Natural killer cell (primary cell): ENCODE measurements at regions not wholly inside any gene's neighbourhood (a gene's known extent, or its start where the extent isn't known, plus 50 kb on each side); places are given as distances from the start of the nearest gene placed in this dataset.

Source experiments
- ATAC-seq, 3 donors: fragments of 150-1000 bp in 2 of 3; fragments of 200-7000 bp in 1 of 3; cut with Tn5 transposase; 1 replicate in 1 of 3; 2 replicates in 2 of 3; pipeline ENCODE4 v1.10.0; 2021; ENCODE audit warnings: mild to moderate bottlenecking in 2 of 3, moderate library complexity in 2 of 3
- DNase-seq, 2 donors: peaks; one replicate each; pipeline versions ENCODE4 v3.0.0 to v3.0.0-alpha.2; 2013 to 2021; ENCODE audit warnings: mixed read lengths in 1 of 2
- H3K27ac ChIP-seq: one replicate; pipeline ENCODE4 v1.5.1; 2013; ENCODE audit warnings: mild to moderate bottlenecking, low read length
- H3K27me3 ChIP-seq: one replicate; pipeline ENCODE4 v1.6.1; 2013; ENCODE audit warnings: low read length; ENCODE audit not compliant: control insufficient read depth, insufficient read depth
- H3K36me3 ChIP-seq: one replicate; pipeline ENCODE4 v1.6.1; 2013; ENCODE audit warnings: low read length; ENCODE audit not compliant: control insufficient read depth, insufficient read depth
- H3K4me1 ChIP-seq: one replicate; pipeline ENCODE4 v1.6.1; 2013; ENCODE audit warnings: low read length; ENCODE audit not compliant: control insufficient read depth, insufficient read depth
- H3K4me3 ChIP-seq: one replicate; pipeline ENCODE4 v1.5.1; 2013; ENCODE audit warnings: low read length
- H3K9me3 ChIP-seq: one replicate; pipeline ENCODE4 v1.6.1; 2013; ENCODE audit warnings: low read length; ENCODE audit not compliant: control insufficient read depth, insufficient read depth
- H3K27ac Mint-ChIP-seq, 2 donors: one replicate each; pipeline ENCODE4 v1.8.0; 2022; ENCODE audit warnings: mild to moderate bottlenecking in 2 of 2, mixed read lengths in 2 of 2, moderate library complexity in 1 of 2
- H3K27me3 Mint-ChIP-seq, 2 donors: one replicate each; pipeline ENCODE4 v1.8.0; 2022; ENCODE audit warnings: low read depth in 2 of 2, mixed read lengths in 2 of 2
- H3K36me3 Mint-ChIP-seq: one replicate; pipeline ENCODE4 v1.8.0; 2022; ENCODE audit warnings: mixed read lengths
- H3K4me1 Mint-ChIP-seq, 2 donors: one replicate each; pipeline ENCODE4 v1.8.0; 2022; ENCODE audit warnings: mixed read lengths in 2 of 2
- H3K4me3 Mint-ChIP-seq: one replicate; pipeline ENCODE4 v1.8.0; 2022; ENCODE audit warnings: mild to moderate bottlenecking, moderate library complexity, mixed read lengths
- H3K9me3 Mint-ChIP-seq, 2 donors: one replicate each; pipeline ENCODE4 v1.8.0; 2022; ENCODE audit warnings: mixed read lengths in 2 of 2
- CTCF ChIP-seq: fragments of 200-600 bp; IDR thresholded peaks from one replicate; pipeline ENCODE4 v1.8.0; 2022; ENCODE audit warnings: antibody characterized with exemption
- WGBS: methylation state at CpG from one replicate; pipeline ENCODE4 v1.1.7; 2013; ENCODE audit warnings: missing lambda C conversion rate; ENCODE audit not compliant: insufficient coverage; 5-methylcytosine and 5-hydroxymethylcytosine counted together
- intact Hi-C: fragments of 100-400 bp; cut with micrococcal nuclease; formaldehyde crosslinking; loops from one replicate; pipeline ENCODE4 v1.14.2; 2022

GRCh38 chr18:30616414-30616813 is 426.1 kb downstream of the DSC3 start:
- peaks cover 4% of the 10 kb centered on the region for H3K9me3 ChIP-seq
- TF ChIP-seq CTCF: no peak
- 85% methylated on average over 5 of the region's 6 CpGs for WGBS
- H3K4me3 ChIP-seq: no peak overlapping the region
- H3K9me3 Mint-ChIP-seq: peaks cover 9 to 16% of the 10 kb centered on the region in 2 donors
- H3K36me3 Mint-ChIP-seq: no peaks in the 10 kb centered on the region
- no peak overlapping the region for H3K27ac ChIP-seq
- no peaks in the 10 kb centered on the region for H3K27me3 Mint-ChIP-seq
- H3K4me1 ChIP-seq: no peaks in the 10 kb centered on the region
- ATAC-seq: no peak
- H3K27me3 ChIP-seq: no peaks in the 10 kb centered on the region
- no peaks in the 10 kb centered on the region for H3K36me3 ChIP-seq
- H3K4me3 Mint-ChIP-seq: no peak overlapping the region
- no peaks in the 10 kb centered on the region for H3K4me1 Mint-ChIP-seq
- H3K27ac Mint-ChIP-seq: no peak overlapping the region
- intact Hi-C loops: no loop called here
- no peak for DNase-seq

- Mint-ChIP-seq H3K4me1 (no peaks in the 10 kb centered on the region), H3K9me3 (peaks cover 7 to 13% of the 10 kb centered on the region in 2 donors), H3K27ac (no peak overlapping the region), H3K4me3 (no peak overlapping the region), H3K27me3 (no peaks in the 10 kb centered on the region), H3K36me3 (no peaks in the 10 kb centered on the region)
- ATAC-seq (no peak), DNase-seq (no peak)
- no peaks in the 10 kb centered on the region for H3K27me3 ChIP-seq
- no peak overlapping the region for H3K4me3 ChIP-seq
- TF ChIP-seq CTCF: no peak
- no peak overlapping the region for H3K27ac ChIP-seq
- no peaks in the 10 kb centered on the region for H3K4me1 ChIP-seq
- H3K9me3 ChIP-seq: peaks cover 4% of the 10 kb centered on the region
- no peaks in the 10 kb centered on the region for H3K36me3 ChIP-seq
- 81% methylated on average over 2 of the region's 2 CpGs for WGBS
- intact Hi-C loops: no loop called here
These were observed 429.1 kb downstream of the DSC3 start for GRCh38 chr18:30613467-30613801.

DNA sequence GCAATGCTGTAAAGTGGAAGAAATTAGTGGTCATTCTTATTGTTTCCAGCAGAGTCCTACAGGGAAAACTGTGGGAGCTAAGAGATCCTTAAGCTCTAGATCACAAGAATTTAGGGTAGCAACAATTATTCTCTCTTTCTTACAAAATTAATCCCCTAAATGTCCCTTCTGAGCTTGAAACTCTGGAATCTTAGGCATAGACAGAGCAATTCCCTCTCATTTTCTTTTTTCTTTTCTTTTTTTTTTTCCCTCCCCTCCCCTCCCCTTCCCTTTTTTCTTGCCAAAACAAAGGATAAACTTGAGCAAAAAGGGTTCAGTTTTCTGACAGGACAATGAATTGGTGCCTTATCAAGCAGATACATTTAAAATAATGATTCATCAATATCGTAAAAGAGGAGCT is 441.0 kb downstream of the DSC3 start:
- no peak for DNase-seq
- H3K4me3 ChIP-seq: no peak overlapping the region
- Mint-ChIP-seq H3K36me3 (no peaks in the 10 kb centered on the region), H3K27ac (no peak overlapping the region), H3K4me3 (no peak overlapping the region), H3K9me3 (peaks cover 8 to 18% of the 10 kb centered on the region in 2 donors), H3K27me3 (no peaks in the 10 kb centered on the region), H3K4me1 (no peaks in the 10 kb centered on the region)
- H3K9me3 ChIP-seq: no peaks in the 10 kb centered on the region
- no peak overlapping the region for H3K27ac ChIP-seq
- whole genome bisulfite sequencing: 57% methylated on average over 1 of the region's 1 CpG
- intact Hi-C loops: no loop called here
- no peaks in the 10 kb centered on the region for H3K36me3 ChIP-seq
- ATAC-seq: no peak
- H3K4me1 ChIP-seq: no peaks in the 10 kb centered on the region
- no peaks in the 10 kb centered on the region for H3K27me3 ChIP-seq
- no peak for TF ChIP-seq CTCF

- Histone ChIP-seq H3K27me3 (no peaks in the 10 kb centered on the region), H3K36me3 (no peaks in the 10 kb centered on the region), H3K4me3 (no peak overlapping the region), H3K27ac (no peak overlapping the region), H3K9me3 (no peaks in the 10 kb centered on the region), H3K4me1 (no peaks in the 10 kb centered on the region)
- H3K9me3 Mint-ChIP-seq: peaks cover 8 to 16% of the 10 kb centered on the region in 2 donors
- H3K4me1 Mint-ChIP-seq: no peaks in the 10 kb centered on the region
- intact Hi-C loops: no loop called here
- DNase-seq (no peak), ATAC-seq (no peak)
- no peak for TF ChIP-seq CTCF
- no peaks in the 10 kb centered on the region for H3K36me3 Mint-ChIP-seq
- H3K27ac Mint-ChIP-seq: no peak overlapping the region
- no peaks in the 10 kb centered on the region for H3K27me3 Mint-ChIP-seq
- no peak overlapping the region for H3K4me3 Mint-ChIP-seq
These were observed 445.3 kb downstream of the DSC3 start for GRCh38 chr18:30597202-30597601.
